Neuronal stem cell (in vitro differentiated cells): ENCODE measurements at regions not wholly inside any gene's neighbourhood (a gene's known extent, or its start where the extent isn't known, plus 50 kb on each side); places are given as distances from the start of the nearest gene placed in this dataset.

ENCODE experiments used
- DNase-seq: peaks from one replicate; pipeline ENCODE4 v3.0.0-alpha.2; 2013; ENCODE audit warnings: low spot score
- H2AFZ ChIP-seq: one replicate; pipeline ENCODE4 v1.6.1; 2013; ENCODE audit warnings: mild to moderate bottlenecking, low read length, inconsistent platforms
- H2AK5ac ChIP-seq: 2 replicates; pipeline ENCODE4 v1.6.1; 2013; ENCODE audit warnings: low read depth, mild to moderate bottlenecking, inconsistent platforms, low read length, moderate library complexity, mixed read lengths
- H2BK120ac ChIP-seq: 2 replicates; pipeline ENCODE4 v1.6.1; 2013; ENCODE audit warnings: low read depth, mild to moderate bottlenecking, inconsistent platforms, low read length, moderate library complexity, mixed read lengths
- H2BK12ac ChIP-seq: one replicate; pipeline ENCODE4 v1.6.1; 2013; ENCODE audit warnings: low read length, inconsistent platforms
- H2BK15ac ChIP-seq: 2 replicates; pipeline ENCODE4 v1.6.1; 2013; ENCODE audit warnings: mild to moderate bottlenecking, low read length, inconsistent platforms, mixed read lengths
- H2BK5ac ChIP-seq: one replicate; pipeline ENCODE4 v1.6.1; 2013; ENCODE audit warnings: inconsistent platforms, mild to moderate bottlenecking, low read length, moderate library complexity
- H3K14ac ChIP-seq: one replicate; pipeline ENCODE4 v1.6.1; 2013; ENCODE audit warnings: low read length, inconsistent platforms
- H3K18ac ChIP-seq: 2 replicates; pipeline ENCODE4 v1.6.1; 2013; ENCODE audit warnings: low read length, inconsistent platforms
- H3K23ac ChIP-seq: 2 replicates; pipeline ENCODE4 v1.6.1; 2013; ENCODE audit warnings: low read depth, mild to moderate bottlenecking, mixed read lengths, low read length, inconsistent platforms; ENCODE audit not compliant: poor library complexity
- H3K27ac ChIP-seq: replicated peaks from 3 replicates; pipeline ENCODE4 v1.5.1; 2013; ENCODE audit warnings: low read length, inconsistent platforms
- H3K27me3 ChIP-seq, 3 experiments: 2 replicates each; pipeline ENCODE4 v1.6.1; 2013; ENCODE audit warnings: low read length in 3 of 3, mild to moderate bottlenecking in 2 of 3, inconsistent platforms in 1 of 3, low read depth in 1 of 3, mixed read lengths in 1 of 3, moderate library complexity in 1 of 3; ENCODE audit not compliant: control insufficient read depth in 3 of 3, insufficient read depth in 3 of 3
- H3K36me3 ChIP-seq, 2 donors: replicated peaks in 1 of 2; 2 replicates each; pipeline ENCODE4 v1.6.1; 2013; ENCODE audit warnings: low read length in 2 of 2; ENCODE audit not compliant: control insufficient read depth in 2 of 2, insufficient read depth in 2 of 2
- H3K4ac ChIP-seq: 2 replicates; pipeline ENCODE4 v1.6.1; 2013; ENCODE audit warnings: inconsistent platforms, mild to moderate bottlenecking, low read length, moderate library complexity
- H3K4me1 ChIP-seq, 2 donors: 1 replicate in 1 of 2; 2 replicates in 1 of 2; pipeline ENCODE4 v1.6.1; 2013; ENCODE audit warnings: low read length in 2 of 2, low read depth in 1 of 2; ENCODE audit not compliant: control insufficient read depth in 2 of 2, insufficient read depth in 1 of 2
- H3K4me2 ChIP-seq: one replicate; pipeline ENCODE4 v1.6.1; 2013; ENCODE audit warnings: mild to moderate bottlenecking, low read length, inconsistent platforms; ENCODE audit not compliant: insufficient read depth, poor library complexity, severe bottlenecking
- H3K4me3 ChIP-seq, 2 donors: 2 replicates each; pipeline ENCODE4 v1.5.1; 2013; ENCODE audit warnings: low read length in 2 of 2, mild to moderate bottlenecking in 2 of 2, inconsistent platforms in 1 of 2, moderate library complexity in 1 of 2
- H3K79me1 ChIP-seq: one replicate; pipeline ENCODE4 v1.6.1; 2013; ENCODE audit warnings: low read depth, mild to moderate bottlenecking, inconsistent platforms, low read length, moderate library complexity
- H3K9ac ChIP-seq: one replicate; pipeline ENCODE4 v1.6.1; 2013; ENCODE audit warnings: mild to moderate bottlenecking, low read depth, low read length, inconsistent platforms; ENCODE audit not compliant: poor library complexity
- H3K9me3 ChIP-seq, 2 donors: replicated peaks in 1 of 2; 2 replicates each; pipeline versions ENCODE3 to v1.6.1; 2013; ENCODE audit warnings: low read length in 2 of 2, mild to moderate bottlenecking in 2 of 2, inconsistent platforms in 1 of 2, low read depth in 1 of 2, mixed read lengths in 1 of 2, moderate library complexity in 1 of 2; ENCODE audit not compliant: control insufficient read depth in 2 of 2, insufficient read depth in 1 of 2
- H4K8ac ChIP-seq: one replicate; pipeline ENCODE4 v1.6.1; 2013; ENCODE audit warnings: low read depth, mild to moderate bottlenecking, inconsistent platforms, low read length, moderate library complexity
- H4K91ac ChIP-seq: one replicate; pipeline ENCODE4 v1.6.1; 2013; ENCODE audit warnings: low read length, low read depth, mild to moderate bottlenecking, inconsistent platforms; ENCODE audit not compliant: poor library complexity
- WGBS, 2 donors: extraction: QIAGEN DNeasy Blood & Tissue Kit; methylation state at CpG; one replicate each; pipeline ENCODE4 v1.1.7; 2013; ENCODE audit warnings: missing lambda C conversion rate in 2 of 2, mixed read lengths in 1 of 2; ENCODE audit not compliant: insufficient read length in 2 of 2, insufficient replicate concordance in 1 of 2; ENCODE audit errors: extremely low coverage in 2 of 2; 5-methylcytosine and 5-hydroxymethylcytosine counted together

- Histone ChIP-seq H2AFZ (no peak overlapping the region), H2BK15ac (no peak overlapping the region), H3K9me3 (no peaks in the 10 kb centered on the region), H3K36me3 (no peaks in the 10 kb centered on the region), H3K4me1 (peaks cover 0 to 4% of the 10 kb centered on the region in 2 donors), H3K14ac (no peak overlapping the region), H2BK5ac (no peak overlapping the region), H3K4me2 (no peak overlapping the region), H2BK12ac (no peak overlapping the region), H3K79me1 (no peaks in the 10 kb centered on the region), H2BK120ac (no peak overlapping the region), H3K27me3 (peaks cover 0 to 11% (median 0%) of the 10 kb centered on the region in 3 experiments), H3K23ac (no peak overlapping the region), H4K8ac (no peak overlapping the region), H2AK5ac (no peak overlapping the region), H3K4ac (no peak overlapping the region), H3K27ac (no peak overlapping the region), H3K9ac (no peak overlapping the region), H4K91ac (no peak overlapping the region), H3K4me3 (no peak overlapping the region), H3K18ac (no peak overlapping the region)
- no CpG with 5 or more reads among the region's 5 CpGs for WGBS, 2 donors
- no peak for DNase-seq
Measured at GRCh38 chr4:186782302-186782701, 58.6 kb upstream of the FAT1 start.

GRCh38 chr4:186787536-186787935 is 63.9 kb upstream of the FAT1 start:
- Histone ChIP-seq H2AK5ac (no peak overlapping the region), H2BK5ac (no peak overlapping the region), H3K9ac (no peak overlapping the region), H3K4me1 (peaks cover 0 to 21% of the 10 kb centered on the region in 2 donors), H3K4ac (no peak overlapping the region), H3K14ac (no peak overlapping the region), H3K27me3 (peaks cover 0 to 7% (median 0%) of the 10 kb centered on the region in 3 experiments), H3K27ac (no peak overlapping the region), H2BK120ac (no peak overlapping the region), H3K9me3 (peaks cover 0 to 2% of the 10 kb centered on the region in 2 donors), H3K4me2 (no peak overlapping the region), H3K4me3 (no peak overlapping the region), H2BK12ac (no peak overlapping the region), H4K8ac (no peak overlapping the region), H3K18ac (no peak overlapping the region), H2AFZ (no peak overlapping the region), H3K23ac (no peak overlapping the region), H3K79me1 (no peaks in the 10 kb centered on the region), H4K91ac (no peak overlapping the region), H3K36me3 (no peaks in the 10 kb centered on the region), H2BK15ac (no peak overlapping the region)
- WGBS, 2 donors = no CpG with 5 or more reads among the region's 5 CpGs
- no peak for DNase-seq

GRCh38 chr4:186789651-186790050 is 66.0 kb upstream of the FAT1 start:
- no peak overlapping the region for H2AFZ ChIP-seq
- H3K9me3 ChIP-seq = peaks cover 0 to 4% of the 10 kb centered on the region in 2 donors
- H2BK12ac ChIP-seq = no peak overlapping the region
- no peak overlapping the region for H3K23ac ChIP-seq
- no peaks in the 10 kb centered on the region for H3K36me3 ChIP-seq
- peaks cover 0 to 3% (median 0%) of the 10 kb centered on the region in 3 experiments for H3K27me3 ChIP-seq
- H3K4me3 ChIP-seq = no peak overlapping the region
- no peak overlapping the region for H3K14ac ChIP-seq
- no peak overlapping the region for H3K4ac ChIP-seq
- no peak overlapping the region for H3K18ac ChIP-seq
- H3K79me1 ChIP-seq = no peaks in the 10 kb centered on the region
- no peak overlapping the region for H2BK15ac ChIP-seq
- H2BK5ac ChIP-seq = no peak overlapping the region
- H3K9ac ChIP-seq = no peak overlapping the region
- DNase-seq = no peak
- H2AK5ac ChIP-seq = no peak overlapping the region
- peaks cover 0 to 21% of the 10 kb centered on the region in 2 donors for H3K4me1 ChIP-seq
- H2BK120ac ChIP-seq = no peak overlapping the region
- no peak overlapping the region for H3K4me2 ChIP-seq
- WGBS, 2 donors = no CpG with 5 or more reads among the region's 3 CpGs
- H4K91ac ChIP-seq = no peak overlapping the region
- H4K8ac ChIP-seq = no peak overlapping the region
- H3K27ac ChIP-seq = no peak overlapping the region

GRCh38 chr4:186790630-186791029 is 67.0 kb upstream of the FAT1 start:
- Histone ChIP-seq H3K14ac (no peak overlapping the region), H3K27me3 (peaks cover 0 to 3% (median 0%) of the 10 kb centered on the region in 3 experiments), H3K4me2 (no peak overlapping the region), H3K36me3 (no peaks in the 10 kb centered on the region), H2BK12ac (no peak overlapping the region), H2AK5ac (no peak overlapping the region), H3K4me1 (peaks cover 0 to 21% of the 10 kb centered on the region in 2 donors), H3K9me3 (peaks cover 0 to 4% of the 10 kb centered on the region in 2 donors), H3K4ac (no peak overlapping the region), H3K23ac (no peak overlapping the region), H2BK5ac (no peak overlapping the region), H2AFZ (no peak overlapping the region), H2BK120ac (no peak overlapping the region), H2BK15ac (no peak overlapping the region), H3K4me3 (no peak overlapping the region), H3K27ac (no peak overlapping the region), H4K91ac (no peak overlapping the region), H3K18ac (no peak overlapping the region), H3K79me1 (no peaks in the 10 kb centered on the region), H3K9ac (no peak overlapping the region), H4K8ac (no peak overlapping the region)
- no peak for DNase-seq
